PC-9 (cell line): ENCODE measurements at regions not wholly inside any gene's neighbourhood (a gene's known extent, or its start where the extent isn't known, plus 50 kb on each side); places are given as distances from the start of the nearest gene placed in this dataset.
A peak's percentile ranks its signal among the peaks of the same experiment; 100 is the strongest.

Source experiments
- BruUV-seq: library from RNA; stranded (reverse); fragments of 400-500 nt; replicated peaks from 2 replicates; lab custom pipeline; 2021; lab: Mats Ljungman, UMichigan
- CTCF ChIA-PET: fragments of 300-600 bp; sonication (Branson Sonifier 250); formaldehyde crosslinking; loops from one replicate; lab custom pipeline; 2022; ENCODE audit warnings: antibody characterized with exemption; lab: Charles Lee
- POLR2A ChIA-PET: fragments of 300-600 bp; sonication (Branson Sonifier 250); formaldehyde crosslinking; loops from one replicate; lab custom pipeline; 2022; ENCODE audit warnings: antibody characterized with exemption; ENCODE audit not compliant: unreplicated experiment; lab: Charles Lee
- DNase-seq, 2 experiments: peaks; one replicate each; pipeline versions ENCODE4 v3.0.0 to v3.0.0-alpha.2; 2015 to 2022; ENCODE audit warnings: mixed read lengths in 1 of 2
- H2AFZ ChIP-seq: fragments of 200-600 bp; sonication (generic); 2 replicates; pipeline ENCODE4 v1.8.1; 2017; ENCODE audit warnings: antibody characterized with exemption
- H3F3A ChIP-seq: fragments of 200-600 bp; sonication (generic); 2 replicates; pipeline ENCODE4 v1.8.1; 2017; ENCODE audit warnings: antibody characterized with exemption, mild to moderate bottlenecking, low read depth; ENCODE audit not compliant: insufficient read depth
- H3K27ac ChIP-seq: fragments of 200-600 bp; sonication (generic); 2 replicates; pipeline ENCODE4 v1.6.1; 2016; ENCODE audit warnings: mixed run types
- H3K27me3 ChIP-seq: fragments of 200-600 bp; sonication (generic); 2 replicates; pipeline ENCODE4 v1.6.1; 2016; ENCODE audit warnings: low read depth, mixed run types; ENCODE audit not compliant: insufficient read depth
- H3K36me3 ChIP-seq: fragments of 200-600 bp; sonication (generic); 2 replicates; pipeline ENCODE4 v1.6.1; 2016; ENCODE audit warnings: low read depth, mixed run types
- H3K4me1 ChIP-seq: fragments of 200-600 bp; sonication (generic); replicated peaks from 2 replicates; pipeline ENCODE4 v1.6.1; 2016; ENCODE audit warnings: mixed run types; ENCODE audit not compliant: insufficient read depth
- H3K4me2 ChIP-seq: fragments of 200-600 bp; sonication (generic); 2 replicates; pipeline ENCODE4 v1.6.1; 2017; ENCODE audit warnings: mixed run types
- H3K4me3 ChIP-seq: fragments of 200-600 bp; sonication (generic); 2 replicates; pipeline ENCODE4 v1.6.1; 2016; ENCODE audit warnings: mixed run types
- H3K79me2 ChIP-seq: fragments of 200-600 bp; sonication (generic); 2 replicates; pipeline ENCODE4 v1.6.1; 2017; ENCODE audit warnings: low read depth, mixed run types
- H3K9me2 ChIP-seq: fragments of 200-600 bp; sonication (generic); 2 replicates; pipeline ENCODE4 v1.8.1; 2017; ENCODE audit warnings: mild to moderate bottlenecking; ENCODE audit not compliant: insufficient read depth
- H3K9me3 ChIP-seq: fragments of 200-600 bp; sonication (generic); 2 replicates; pipeline ENCODE4 v1.8.1; 2016; ENCODE audit warnings: low read depth; ENCODE audit not compliant: insufficient read depth
- H4K20me1 ChIP-seq: fragments of 200-600 bp; sonication (generic); 2 replicates; pipeline ENCODE4 v1.8.1; 2017; ENCODE audit not compliant: insufficient read depth
- EZH2 ChIP-seq: fragments of 200-600 bp; sonication (generic); IDR thresholded peaks from 2 replicates; pipeline ENCODE4 v1.8.0; 2017; ENCODE audit warnings: antibody characterized with exemption, low read depth
- intact Hi-C: fragments of 100-400 bp; cut with micrococcal nuclease; formaldehyde crosslinking; loops from one replicate; pipeline ENCODE4 v1.10.0; 2022; ENCODE audit not compliant: unreplicated experiment
- TF ChIP-seq, protein P1 (sequence below): fragments of 200-600 bp; sonication (generic); conservative IDR thresholded peaks from 2 replicates; pipeline ENCODE4 v1.6.1; 2017; ENCODE audit warnings: mixed run types, antibody characterized with exemption, mild to moderate bottlenecking, moderate library complexity

DNA sequence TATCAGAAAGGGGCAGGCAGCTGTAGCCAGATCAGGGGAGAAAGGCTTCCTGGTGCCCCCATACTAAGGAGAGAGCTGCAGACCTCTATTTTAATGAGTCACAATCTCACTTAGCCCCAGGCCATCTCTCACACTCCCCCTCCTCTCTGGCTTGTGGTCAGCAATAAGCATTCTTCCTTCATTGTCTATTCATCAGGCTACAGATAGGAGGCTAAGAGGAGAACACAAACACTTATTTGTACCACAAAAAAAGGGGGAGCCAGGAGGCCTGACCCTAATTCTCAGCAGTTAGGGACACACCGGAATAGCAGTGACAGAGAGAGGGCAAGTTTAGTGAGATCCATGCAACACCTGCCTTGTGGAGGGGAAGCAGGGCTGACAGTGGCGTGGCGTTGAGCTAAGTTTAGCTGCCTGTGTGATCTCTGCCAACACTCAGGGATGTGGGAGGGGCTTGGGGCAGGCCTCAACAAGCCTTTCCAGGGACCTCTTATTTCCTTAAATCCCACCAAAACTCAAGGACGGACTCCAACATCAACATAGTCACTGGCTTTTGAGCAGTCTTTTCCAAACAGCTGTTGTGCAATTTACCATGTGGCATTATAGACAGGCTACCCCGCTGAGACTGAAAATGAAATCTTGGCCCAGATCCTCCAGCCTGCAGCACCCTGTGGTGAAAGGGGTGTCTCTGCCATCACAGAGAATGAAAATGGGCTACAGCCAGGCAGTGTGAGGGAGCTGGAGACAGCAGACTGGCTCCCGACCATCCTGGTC, 191.9 kb upstream of the TSC22D2 start:
- DNase-seq: peak; percentile 48 to 63
- H3K9me3 ChIP-seq: no peaks in the 10 kb centered on the region
- TF ChIP-seq EZH2: no peak
- TF ChIP-seq, protein P1, sequence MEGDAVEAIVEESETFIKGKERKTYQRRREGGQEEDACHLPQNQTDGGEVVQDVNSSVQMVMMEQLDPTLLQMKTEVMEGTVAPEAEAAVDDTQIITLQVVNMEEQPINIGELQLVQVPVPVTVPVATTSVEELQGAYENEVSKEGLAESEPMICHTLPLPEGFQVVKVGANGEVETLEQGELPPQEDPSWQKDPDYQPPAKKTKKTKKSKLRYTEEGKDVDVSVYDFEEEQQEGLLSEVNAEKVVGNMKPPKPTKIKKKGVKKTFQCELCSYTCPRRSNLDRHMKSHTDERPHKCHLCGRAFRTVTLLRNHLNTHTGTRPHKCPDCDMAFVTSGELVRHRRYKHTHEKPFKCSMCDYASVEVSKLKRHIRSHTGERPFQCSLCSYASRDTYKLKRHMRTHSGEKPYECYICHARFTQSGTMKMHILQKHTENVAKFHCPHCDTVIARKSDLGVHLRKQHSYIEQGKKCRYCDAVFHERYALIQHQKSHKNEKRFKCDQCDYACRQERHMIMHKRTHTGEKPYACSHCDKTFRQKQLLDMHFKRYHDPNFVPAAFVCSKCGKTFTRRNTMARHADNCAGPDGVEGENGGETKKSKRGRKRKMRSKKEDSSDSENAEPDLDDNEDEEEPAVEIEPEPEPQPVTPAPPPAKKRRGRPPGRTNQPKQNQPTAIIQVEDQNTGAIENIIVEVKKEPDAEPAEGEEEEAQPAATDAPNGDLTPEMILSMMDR: no peak; the same call in 1 of the 2 replicates
- no peak overlapping the region for H2AFZ ChIP-seq
- peak overlapping the region; percentile 23; the same call in 1 of the 2 replicates for H3K4me2 ChIP-seq
- POLR2A ChIA-PET: interaction anchor here (0.5 to 0.6 kb wide), 5 partner anchors 146 to 1111 kb away, joined by 3 to 5 read pairs (median 4); partner anchors contain the start of gene PFN2
- H3F3A ChIP-seq: no peaks in the 10 kb centered on the region
- H3K4me1 ChIP-seq: peaks cover 10% of the 10 kb centered on the region
- H3K27me3 ChIP-seq: no peaks in the 10 kb centered on the region
- no peaks in the 10 kb centered on the region for H3K36me3 ChIP-seq
- no TSS peak for BruUV-seq
- no peaks in the 10 kb centered on the region for H3K79me2 ChIP-seq
- H3K9me2 ChIP-seq: no peaks in the 10 kb centered on the region
- no peak overlapping the region for H3K4me3 ChIP-seq
- intact Hi-C loops: loop anchor here (1.0 to 5.0 kb wide), 3 partner anchors 31 to 704 kb away; no protein-coding TSS in a partner anchor
- H4K20me1 ChIP-seq: no peaks in the 10 kb centered on the region
- no peak overlapping the region for H3K27ac ChIP-seq
- CTCF ChIA-PET: interaction anchor here (0.5 to 2.1 kb wide), 4 partner anchors 32 to 445 kb away, joined by 3 to 7 read pairs (median 6); no protein-coding TSS in a partner anchor

DNA sequence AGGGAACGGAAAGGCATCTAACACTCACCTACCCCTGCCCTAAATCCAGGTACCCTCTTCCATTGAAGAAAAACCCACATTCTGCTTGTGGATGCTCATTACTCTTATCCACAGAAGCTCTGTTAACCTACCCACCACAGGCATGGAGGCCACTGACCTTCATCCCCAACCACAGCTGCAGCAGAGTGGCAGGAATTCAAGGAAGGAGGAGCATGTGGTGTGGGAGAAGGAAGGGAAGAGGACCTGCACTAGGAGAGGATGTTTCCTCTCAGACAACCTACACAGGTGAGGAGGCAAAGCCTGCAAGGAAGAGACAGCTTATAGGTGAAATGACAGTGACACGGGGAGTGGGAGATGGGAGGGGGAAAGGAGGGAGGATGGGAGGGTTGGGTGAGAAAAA, 192.5 kb upstream of the TSC22D2 start:
- Histone ChIP-seq H3F3A (no peaks in the 10 kb centered on the region), H3K4me3 (no peak overlapping the region), H4K20me1 (no peaks in the 10 kb centered on the region), H3K36me3 (no peaks in the 10 kb centered on the region), H2AFZ (no peak overlapping the region), H3K27me3 (no peaks in the 10 kb centered on the region), H3K4me2 (no peak overlapping the region), H3K79me2 (no peaks in the 10 kb centered on the region), H3K9me3 (no peaks in the 10 kb centered on the region), H3K4me1 (peaks cover 10% of the 10 kb centered on the region), H3K27ac (no peak overlapping the region), H3K9me2 (no peaks in the 10 kb centered on the region)
- DNase-seq: peak in 1 of 2 experiments; percentile 35
- intact Hi-C loops: loop anchor here (1.0 to 5.0 kb wide), 3 partner anchors 31 to 703 kb away; no protein-coding TSS in a partner anchor
- no TSS peak for BruUV-seq
- TF ChIP-seq EZH2: no peak
- TF ChIP-seq, protein P1: no peak
- CTCF ChIA-PET: interaction anchor here (0.5 to 2.1 kb wide), 2 partner anchors 142 to 249 kb away, joined by 3 to 7 read pairs; no protein-coding TSS in a partner anchor
- POLR2A ChIA-PET: interaction anchor here (0.6 kb wide), 3 partner anchors 193 to 1112 kb away, joined by 3 to 5 read pairs (median 4); no protein-coding TSS in a partner anchor

DNA sequence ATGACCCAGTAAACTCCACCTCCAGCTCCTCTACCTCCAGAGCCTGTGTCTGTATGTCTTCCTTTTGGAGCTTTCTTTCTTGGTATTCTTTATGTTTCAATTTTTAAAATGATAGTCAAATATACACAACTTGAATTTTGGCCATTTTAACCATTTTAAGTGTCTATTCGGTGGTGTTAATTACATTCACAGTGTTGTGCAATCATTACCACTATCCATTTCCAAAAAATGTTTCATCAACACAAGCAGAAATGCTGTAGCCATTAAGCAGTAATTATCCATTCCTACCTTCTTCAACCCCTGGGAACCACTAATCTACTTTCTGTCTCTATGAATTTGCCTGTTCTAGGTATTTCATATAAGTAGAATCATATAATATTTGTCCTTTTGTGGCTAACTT, 194.5 kb upstream of the TSC22D2 start:
- Histone ChIP-seq H4K20me1 (no peaks in the 10 kb centered on the region), H3K27me3 (no peaks in the 10 kb centered on the region), H3K9me3 (no peaks in the 10 kb centered on the region), H3K79me2 (no peaks in the 10 kb centered on the region), H3K27ac (no peak overlapping the region), H3K4me2 (no peak overlapping the region), H3K4me1 (peaks cover 10% of the 10 kb centered on the region), H2AFZ (no peak overlapping the region), H3F3A (no peaks in the 10 kb centered on the region), H3K9me2 (no peaks in the 10 kb centered on the region), H3K36me3 (no peaks in the 10 kb centered on the region), H3K4me3 (no peak overlapping the region)
- no TSS peak for BruUV-seq
- CTCF ChIA-PET: no interaction called here
- intact Hi-C loops: no loop called here
- POLR2A ChIA-PET: no interaction called here
- TF ChIP-seq, protein P1: no peak
- TF ChIP-seq EZH2: no peak
- DNase-seq: no peak
